ENCODE measurements at regions not wholly inside any gene's neighbourhood (a gene's known extent, or its start where the extent isn't known, plus 50 kb on each side); places are given as distances from the start of the nearest gene placed in this dataset.

GRCh38 chr3:159629329-159630084, 359.1 kb upstream of the IL12A start:
- TF ChIP-seq POLR2A (IDR thresholded peaks at IDR 0.05) (no peak), CTCF (IDR thresholded peaks at IDR 0.05) (no peak), POLR2AphosphoS5 (IDR thresholded peaks at IDR 0.05) (no peak)
